Stomach (tissue), 8 donors: ENCODE measurements at regions not wholly inside any gene's neighbourhood (a gene's known extent, or its start where the extent isn't known, plus 50 kb on each side); places are given as distances from the start of the nearest gene placed in this dataset.
"Not testable (repeated sequence)": the region's sequence is repeated elsewhere in the genome, so short reads cannot be mapped to it uniquely, and the experiment has no call there.

Experiments used
- DNase-seq, 2 donors: peaks; one replicate each; pipeline versions ENCODE4 v3.0.0 to v3.0.0-alpha.2; 2013 to 2019
- H3K27ac ChIP-seq, 5 donors: fragments of 200-600 bp in 4 of 5; sonication (generic) in 4 of 5; one replicate each; pipeline ENCODE4 v1.5.1; 2013 to 2019; ENCODE audit warnings: mild to moderate bottlenecking in 1 of 5, moderate library complexity in 1 of 5
- H3K27me3 ChIP-seq, 3 donors: fragments of 200-600 bp; sonication (generic); one replicate each; pipeline ENCODE4 v1.5.1; 2017 to 2019; ENCODE audit warnings: mixed run types in 1 of 3
- H3K36me3 ChIP-seq, 4 donors: fragments of 200-600 bp; sonication (generic); 1 replicate in 3 of 4; 2 replicates in 1 of 4; pipeline ENCODE4 v1.5.1; 2016 to 2019
- H3K4me1 ChIP-seq, 4 donors: fragments of 200-600 bp; sonication (generic); one replicate each; pipeline ENCODE4 v1.5.1; 2016 to 2019
- H3K4me3 ChIP-seq, 4 donors: fragments of 200-600 bp; sonication (generic) in 3 of 4; one replicate each; pipeline ENCODE4 v1.5.1; 2016 to 2019; ENCODE audit warnings: mild to moderate bottlenecking in 1 of 4
- H3K9me3 ChIP-seq, 4 donors: fragments of 200-600 bp; sonication (generic); one replicate each; pipeline ENCODE4 v1.5.1; 2016 to 2019
- CTCF ChIP-seq, 7 experiments: fragments of 450-650 bp in 4 of 7; fragments of 200-600 bp in 3 of 7; sonication (generic) in 3 of 7; IDR thresholded peaks; one replicate each; pipeline ENCODE4 v1.5.1; 2016 to 2019; ENCODE audit warnings: antibody characterized with exemption in 7 of 7, control low read depth in 2 of 7, mild to moderate bottlenecking in 1 of 7
- EP300 ChIP-seq: sonication (generic); formaldehyde crosslinking; IDR thresholded peaks from one replicate; pipeline ENCODE4 v1.6.1; 2017; ENCODE audit warnings: antibody characterized with exemption
- POLR2A ChIP-seq, 4 donors: fragments of 450-650 bp; IDR thresholded peaks; one replicate each; pipeline ENCODE4 v1.6.1; 2016; ENCODE audit warnings: antibody characterized with exemption in 4 of 4, control low read depth in 2 of 4, mild to moderate bottlenecking in 1 of 4, moderate library complexity in 1 of 4
- POLR2AphosphoS5 ChIP-seq, 3 donors: sonication (generic); formaldehyde crosslinking; IDR thresholded peaks; one replicate each; pipeline ENCODE4 v1.6.1; 2016; ENCODE audit warnings: antibody characterized with exemption in 3 of 3
- WGBS, 5 donors: extraction: QIAGEN DNeasy Blood & Tissue Kit in 3 of 5; methylation state at CpG; one replicate each; pipeline versions ENCODE4 v1.1.5 to v1.1.7; 2013 to 2018; 5-methylcytosine and 5-hydroxymethylcytosine counted together
- intact Hi-C: fragments of 100-400 bp; cut with DNase I; formaldehyde crosslinking; loops from one replicate; pipeline ENCODE4 v1.15.1; 2023; ENCODE audit warnings: low total_unique reads
- donor health status: healthy with polysubstance abuse.
- donor health status: Bipolar disorder and iron deficiency.
- donor health status: healthy.

- no peak for DNase-seq
- H3K27ac ChIP-seq: no peak overlapping the region
- no peak overlapping the region for H3K4me3 ChIP-seq
- H3K36me3 ChIP-seq: no peaks in the 10 kb centered on the region
- intact Hi-C loops: no loop called here
- no peak for TF ChIP-seq EP300
- TF ChIP-seq POLR2A (IDR thresholded peaks at IDR 0.05): no peak
- no peak for TF ChIP-seq POLR2AphosphoS5 (IDR thresholded peaks at IDR 0.05)
- TF ChIP-seq CTCF (IDR thresholded peaks at IDR 0.05): no peak
- H3K4me1 ChIP-seq: no peaks in the 10 kb centered on the region
- no peaks in the 10 kb centered on the region for H3K27me3 ChIP-seq
- 46 to 68% (median 57%) methylated on average over 1 of the region's 1 CpG for WGBS, 5 donors
- H3K9me3 ChIP-seq: no peaks in the 10 kb centered on the region
Observed at GRCh38 chr6:115753446-115753845, 307.2 kb downstream of the FRK start.

- no peak for DNase-seq
- Histone ChIP-seq H3K4me3 (no peak overlapping the region), H3K4me1 (no peaks in the 10 kb centered on the region), H3K27me3 (no peaks in the 10 kb centered on the region), H3K36me3 (no peaks in the 10 kb centered on the region), H3K9me3 (peaks cover 0 to 6% (median 0%) of the 10 kb centered on the region in 4 donors), H3K27ac (no peak overlapping the region)
- 79 to 93% (median 85%) methylated on average over 5 of the region's 5 CpGs for WGBS, 5 donors
- intact Hi-C loops: no loop called here
- TF ChIP-seq CTCF (IDR thresholded peaks at IDR 0.05) (no peak), POLR2AphosphoS5 (IDR thresholded peaks at IDR 0.05) (no peak), EP300 (no peak), POLR2A (IDR thresholded peaks at IDR 0.05) (no peak)
Observed at GRCh38 chr6:115750946-115751345, 309.7 kb downstream of the FRK start.

- intact Hi-C loops: no loop called here
- 69 to 93% (median 83%) methylated on average over 1 of the region's 1 CpG for WGBS, 5 donors
- TF ChIP-seq EP300: no peak
- no peak for TF ChIP-seq POLR2AphosphoS5 (IDR thresholded peaks at IDR 0.05)
- TF ChIP-seq CTCF (IDR thresholded peaks at IDR 0.05): no peak
- no peak for TF ChIP-seq POLR2A (IDR thresholded peaks at IDR 0.05)
- no peak for DNase-seq
- Histone ChIP-seq H3K4me1 (no peaks in the 10 kb centered on the region), H3K4me3 (no peak overlapping the region), H3K36me3 (no peaks in the 10 kb centered on the region), H3K27ac (no peak overlapping the region), H3K9me3 (peaks cover 0 to 6% (median 2%) of the 10 kb centered on the region in 4 donors), H3K27me3 (no peaks in the 10 kb centered on the region)
Observed at GRCh38 chr6:115750292-115750691, 310.4 kb downstream of the FRK start.

GRCh38 chr6:115747719-115748118 lies 313.0 kb downstream of the FRK start:
- no peak overlapping the region for H3K4me3 ChIP-seq
- intact Hi-C loops: no loop called here
- TF ChIP-seq POLR2A (IDR thresholded peaks at IDR 0.05) (no peak), CTCF (IDR thresholded peaks at IDR 0.05) (no peak), EP300 (no peak), POLR2AphosphoS5 (IDR thresholded peaks at IDR 0.05) (no peak)
- H3K36me3 ChIP-seq: no peaks in the 10 kb centered on the region
- WGBS, 5 donors: 0% methylated on average over 1 of the region's 1 CpG
- peaks cover 0 to 6% (median 3%) of the 10 kb centered on the region in 4 donors for H3K9me3 ChIP-seq
- no peak overlapping the region for H3K27ac ChIP-seq
- no peaks in the 10 kb centered on the region for H3K27me3 ChIP-seq
- DNase-seq: no peak
- H3K4me1 ChIP-seq: no peaks in the 10 kb centered on the region

GRCh38 chr6:115746583-115746982 lies 314.1 kb downstream of the FRK start:
- H3K27me3 ChIP-seq, H3K9me3 ChIP-seq, H3K4me1 ChIP-seq, H3K36me3 ChIP-seq, intact Hi-C loops, H3K4me3 ChIP-seq, H3K27ac ChIP-seq, DNase-seq: not testable (repeated sequence)
- WGBS, 5 donors: 71 to 88% (median 81%) methylated on average over 3 of the region's 3 CpGs
